Mucosa of descending colon (tissue), 3 donors: ENCODE measurements at regions not wholly inside any gene's neighbourhood (a gene's known extent, or its start where the extent isn't known, plus 50 kb on each side); places are given as distances from the start of the nearest gene placed in this dataset.

Experiments used
- ATAC-seq: fragments of 200-7000 bp; cut with Tn5 transposase; one replicate; pipeline ENCODE4 v1.9.1; 2020; ENCODE audit warnings: mild to moderate bottlenecking, moderate library complexity
- DNase-seq, 3 donors: peaks; one replicate each; pipeline ENCODE4 v3.0.0-alpha.2; 2020
- H3K36me3 ChIP-seq: fragments of 200-600 bp; one replicate; pipeline ENCODE4 v1.8.0; 2021; ENCODE audit warnings: low read depth, mild to moderate bottlenecking
- H3K4me1 ChIP-seq: fragments of 200-600 bp; one replicate; pipeline ENCODE4 v1.8.0; 2021; ENCODE audit warnings: low read depth, mild to moderate bottlenecking
- H3K4me3 ChIP-seq: fragments of 200-600 bp; one replicate; pipeline ENCODE4 v1.8.0; 2021; ENCODE audit warnings: mild to moderate bottlenecking
- H3K9me3 ChIP-seq: fragments of 200-600 bp; one replicate; pipeline ENCODE4 v1.8.0; 2021; ENCODE audit warnings: mild to moderate bottlenecking
- intact Hi-C, 2 donors: fragments of 100-400 bp; cut with DNase I in 1 of 2; cut with micrococcal nuclease in 1 of 2; formaldehyde crosslinking; loops; one replicate each; pipeline versions ENCODE4 v1.11.0 to v1.11.1; 2022; cut with DNase I, micrococcal nuclease
- TF ChIP-seq, protein P1 (sequence below): fragments of 200-600 bp; IDR thresholded peaks from one replicate; pipeline ENCODE4 v1.8.0; 2022; ENCODE audit warnings: antibody characterized with exemption, mild to moderate bottlenecking
- donor health status: DM: no; HTN: no; CAD: no; lungs with moderate emphysema.
- donor health status: DM: no; HTN: no; CAD: no.
- donor health status: DM: no; HTN: yes; CAD: no.

DNA sequence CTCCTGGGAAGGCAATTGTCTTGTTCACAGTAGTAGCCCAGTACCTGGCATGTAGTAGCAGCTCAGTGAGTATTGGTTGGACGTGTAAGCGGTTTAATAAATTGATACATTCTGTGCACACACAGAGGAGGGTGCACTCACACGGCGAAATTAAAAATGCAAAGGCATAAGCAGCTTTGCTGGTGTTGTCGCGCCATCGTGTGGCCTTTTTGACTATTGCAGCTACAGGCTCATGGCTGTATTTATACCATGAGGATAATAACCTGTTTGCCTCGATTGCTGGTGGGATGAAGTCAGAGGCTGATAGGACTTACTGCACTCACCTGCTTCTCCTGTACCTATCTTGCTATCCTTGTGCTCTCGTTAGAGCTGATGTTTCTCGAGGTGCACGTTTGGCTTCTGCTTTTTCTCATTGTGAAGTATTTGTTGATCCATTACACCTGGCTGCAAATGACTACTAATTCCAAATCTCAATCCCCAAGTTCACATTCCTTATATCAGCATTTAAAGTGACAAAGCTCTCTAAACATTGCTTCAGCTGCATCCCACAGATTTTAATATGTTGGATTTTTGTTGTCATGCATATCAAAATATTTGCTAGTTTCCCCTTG is 61.5 kb downstream of the TBXT start:
- intact Hi-C loops: loop anchor here in 1 of 2 donors (2.0 kb wide), 1 partner anchor 221 kb away; no protein-coding TSS in a partner anchor
- ATAC-seq (peak; percentile 74), DNase-seq (peak in 2 of 3 donors; percentile 73 to 84)
- no peaks in the 10 kb centered on the region for H3K4me1 ChIP-seq
- peaks cover 8% of the 10 kb centered on the region for H3K9me3 ChIP-seq
- no peak overlapping the region for H3K4me3 ChIP-seq
- TF ChIP-seq, protein P1, sequence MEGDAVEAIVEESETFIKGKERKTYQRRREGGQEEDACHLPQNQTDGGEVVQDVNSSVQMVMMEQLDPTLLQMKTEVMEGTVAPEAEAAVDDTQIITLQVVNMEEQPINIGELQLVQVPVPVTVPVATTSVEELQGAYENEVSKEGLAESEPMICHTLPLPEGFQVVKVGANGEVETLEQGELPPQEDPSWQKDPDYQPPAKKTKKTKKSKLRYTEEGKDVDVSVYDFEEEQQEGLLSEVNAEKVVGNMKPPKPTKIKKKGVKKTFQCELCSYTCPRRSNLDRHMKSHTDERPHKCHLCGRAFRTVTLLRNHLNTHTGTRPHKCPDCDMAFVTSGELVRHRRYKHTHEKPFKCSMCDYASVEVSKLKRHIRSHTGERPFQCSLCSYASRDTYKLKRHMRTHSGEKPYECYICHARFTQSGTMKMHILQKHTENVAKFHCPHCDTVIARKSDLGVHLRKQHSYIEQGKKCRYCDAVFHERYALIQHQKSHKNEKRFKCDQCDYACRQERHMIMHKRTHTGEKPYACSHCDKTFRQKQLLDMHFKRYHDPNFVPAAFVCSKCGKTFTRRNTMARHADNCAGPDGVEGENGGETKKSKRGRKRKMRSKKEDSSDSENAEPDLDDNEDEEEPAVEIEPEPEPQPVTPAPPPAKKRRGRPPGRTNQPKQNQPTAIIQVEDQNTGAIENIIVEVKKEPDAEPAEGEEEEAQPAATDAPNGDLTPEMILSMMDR: peak; percentile 76
- no peaks in the 10 kb centered on the region for H3K36me3 ChIP-seq

DNA sequence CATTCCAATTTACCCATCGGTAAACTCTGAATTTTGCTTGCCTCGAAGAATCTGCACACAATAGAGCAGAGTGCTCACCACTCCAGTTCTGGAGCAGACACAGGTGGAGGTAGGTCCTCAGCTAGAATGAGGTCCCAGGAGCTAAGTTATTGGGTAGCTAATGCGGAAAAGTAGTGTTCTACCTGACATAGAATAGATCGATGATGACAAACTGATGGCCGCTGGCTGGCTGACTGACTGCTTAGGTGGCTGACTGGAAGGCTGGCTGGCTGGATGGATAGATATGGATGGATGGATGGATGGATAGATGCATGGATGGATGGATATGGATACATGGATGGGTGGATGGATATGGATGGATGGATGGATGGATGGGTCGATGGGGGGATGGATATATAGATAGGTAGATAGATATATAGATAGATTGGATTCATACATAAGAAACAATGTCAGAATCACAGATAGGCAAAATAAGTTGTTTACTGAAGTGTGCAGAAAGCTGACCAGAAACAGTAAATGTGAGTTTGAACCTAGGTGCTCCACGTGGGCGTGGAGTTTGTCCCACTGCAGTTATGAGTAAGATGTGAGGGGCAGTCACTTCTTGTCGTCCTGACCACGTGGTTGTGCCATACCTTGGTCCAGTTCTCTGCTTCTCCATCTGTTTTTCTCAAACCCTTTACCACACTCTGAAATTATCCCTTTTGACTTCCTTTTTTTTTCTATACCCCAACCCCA is 62.1 kb downstream of the TBXT start:
- DNase-seq: no peak
- Histone ChIP-seq H3K4me1 (no peaks in the 10 kb centered on the region), H3K4me3 (no peak overlapping the region), H3K9me3 (peaks cover 8% of the 10 kb centered on the region), H3K36me3 (no peaks in the 10 kb centered on the region)
- intact Hi-C loops: loop anchor here in 1 of 2 donors (2.0 kb wide), 1 partner anchor 221 kb away; no protein-coding TSS in a partner anchor
- TF ChIP-seq, protein P1: no peak
- ATAC-seq: no peak

DNA sequence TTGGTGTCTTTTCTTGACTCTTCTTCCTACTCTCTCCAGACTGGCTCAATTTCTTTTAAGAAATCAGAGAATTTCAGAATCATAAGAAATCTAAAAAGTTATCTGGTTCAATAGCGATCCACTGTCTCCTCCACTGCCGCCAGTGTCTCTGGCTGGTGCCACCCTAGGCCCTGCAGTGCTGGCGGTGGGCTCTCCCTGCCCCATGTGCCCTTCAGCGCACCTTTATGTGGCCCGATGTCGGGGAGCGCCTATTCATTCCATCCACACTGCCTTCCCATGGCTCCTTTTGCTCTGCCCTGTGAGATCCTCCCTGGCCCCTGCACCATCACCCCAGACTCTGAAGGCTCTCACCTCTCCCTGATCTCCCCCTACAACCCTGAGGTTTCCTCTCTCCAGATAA is 62.8 kb downstream of the TBXT start:
- Histone ChIP-seq H3K4me1 (no peaks in the 10 kb centered on the region), H3K36me3 (no peaks in the 10 kb centered on the region), H3K9me3 (peaks cover 8% of the 10 kb centered on the region), H3K4me3 (no peak overlapping the region)
- DNase-seq (no peak), ATAC-seq (no peak)
- intact Hi-C loops: loop anchor here in 1 of 2 donors (5.0 kb wide), 1 partner anchor 218 kb away; no protein-coding TSS in a partner anchor
- TF ChIP-seq, protein P1: no peak

DNA sequence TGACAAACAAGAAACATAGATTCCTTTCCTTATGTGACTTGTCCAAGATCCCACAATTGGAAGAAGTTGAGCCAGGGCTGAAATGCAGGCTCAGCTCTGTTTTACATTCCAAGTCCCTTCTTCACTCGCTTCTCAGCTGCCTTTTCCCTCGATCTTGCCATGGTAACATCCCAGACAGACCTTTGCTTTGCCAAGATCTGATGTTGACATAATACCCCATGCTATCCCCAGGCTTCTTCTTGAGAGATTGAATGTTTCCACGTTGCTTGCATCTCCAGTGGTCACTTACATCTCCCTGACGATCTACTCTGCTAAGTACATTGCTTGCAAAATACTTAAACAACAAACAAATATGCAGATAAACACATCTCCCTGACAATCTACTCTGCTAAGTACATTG is 63.5 kb downstream of the TBXT start:
- Histone ChIP-seq H3K9me3 (peaks cover 8% of the 10 kb centered on the region), H3K4me1 (no peaks in the 10 kb centered on the region), H3K36me3 (no peaks in the 10 kb centered on the region), H3K4me3 (no peak overlapping the region)
- ATAC-seq (no peak), DNase-seq (no peak)
- intact Hi-C loops: loop anchor here in 1 of 2 donors (5.0 kb wide), 1 partner anchor 217 kb away; no protein-coding TSS in a partner anchor
- TF ChIP-seq, protein P1: no peak

DNA sequence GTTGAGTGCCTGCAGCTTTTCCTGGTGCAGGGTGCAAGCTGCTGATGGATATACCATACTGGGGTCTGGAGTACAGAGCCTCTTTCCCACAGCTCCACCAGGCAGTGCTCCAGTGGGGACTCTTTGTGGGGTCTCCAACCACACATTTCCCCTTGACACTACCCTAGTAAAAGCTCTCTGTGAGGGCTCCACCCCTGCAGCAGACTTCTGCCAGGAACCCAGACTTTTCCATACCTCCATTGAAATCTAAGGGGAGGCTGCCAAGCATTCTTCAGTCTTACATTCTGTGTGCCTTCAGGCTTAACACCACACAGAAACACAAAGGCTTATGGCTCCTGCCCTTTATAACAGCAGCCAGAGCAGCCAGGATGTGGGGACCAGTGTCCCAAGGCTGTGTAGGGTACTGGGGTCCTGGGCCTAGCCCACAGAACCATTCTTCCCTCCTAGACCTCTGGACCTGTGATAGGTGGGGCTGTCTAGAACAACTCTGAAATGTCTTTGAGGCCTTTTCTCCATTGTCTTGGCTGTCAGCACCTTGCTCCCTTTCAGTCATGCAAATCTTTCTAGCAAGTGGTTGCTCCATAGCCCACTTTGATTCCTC is 65.7 kb downstream of the TBXT start:
- TF ChIP-seq, protein P1: no peak
- Histone ChIP-seq H3K9me3 (peaks cover 8% of the 10 kb centered on the region), H3K36me3 (no peaks in the 10 kb centered on the region), H3K4me3 (no peak overlapping the region), H3K4me1 (no peaks in the 10 kb centered on the region)
- DNase-seq (no peak), ATAC-seq (no peak)
- intact Hi-C loops: loop anchor here in 1 of 2 donors (5.0 kb wide), 1 partner anchor 215 kb away; no protein-coding TSS in a partner anchor
